Panc1 (cell line): ENCODE measurements at regions not wholly inside any gene's neighbourhood (a gene's known extent, or its start where the extent isn't known, plus 50 kb on each side); places are given as distances from the start of the nearest gene placed in this dataset.

Source experiments
- ATAC-seq: fragments of 200-7000 bp; cut with Tn5 transposase; 2 replicates; pipeline ENCODE4 v1.9.1; 2020; ENCODE audit warnings: mild to moderate bottlenecking, moderate library complexity
- BruUV-seq: library from RNA; stranded (reverse); fragments of 400-500 nt; replicated peaks from 2 replicates; lab custom pipeline; 2021; lab: Mats Ljungman, UMichigan
- CTCF ChIA-PET: fragments of 300-600 bp; sonication (Branson Sonifier 250); formaldehyde crosslinking; loops from one replicate; lab custom pipeline; 2022; ENCODE audit warnings: antibody characterized with exemption; lab: Charles Lee
- POLR2A ChIA-PET: fragments of 300-600 bp; sonication (Branson Sonifier 250); formaldehyde crosslinking; loops from one replicate; lab custom pipeline; 2022; ENCODE audit warnings: antibody characterized with exemption; lab: Charles Lee
- DNase-seq: peaks from one replicate; pipeline ENCODE4 v3.0.0-alpha.2; 2010; ENCODE audit warnings: low read depth, low spot score
- H3K27ac ChIP-seq: 2 replicates; pipeline ENCODE4 v1.5.1; 2011; ENCODE audit warnings: mild to moderate bottlenecking, low read length, inconsistent platforms
- H3K27me3 ChIP-seq: fragments of 200-500 bp; sonication (Bioruptor generic); 2 replicates; pipeline ENCODE4 v1.6.0; 2014; ENCODE audit warnings: low read length, inconsistent platforms; ENCODE audit not compliant: control insufficient read depth, insufficient read depth
- H3K36me3 ChIP-seq: fragments of 200-500 bp; sonication (Bioruptor generic); 2 replicates; pipeline ENCODE4 v1.5.1; 2014; ENCODE audit warnings: inconsistent platforms, mild to moderate bottlenecking, low read length, moderate library complexity; ENCODE audit not compliant: control insufficient read depth, insufficient read depth
- H3K4me1 ChIP-seq: 2 replicates; pipeline ENCODE4 v1.5.1; 2011; ENCODE audit warnings: inconsistent platforms, mild to moderate bottlenecking, low read length, moderate library complexity; ENCODE audit not compliant: control insufficient read depth, insufficient read depth
- H3K4me3 ChIP-seq, 2 experiments: 2 replicates each; pipeline ENCODE4 v1.5.1; 2011 to 2012; ENCODE audit warnings: low read depth in 2 of 2, low read length in 2 of 2, mild to moderate bottlenecking in 2 of 2, inconsistent platforms in 1 of 2, moderate library complexity in 1 of 2
- H3K9me3 ChIP-seq: fragments of 200-500 bp; sonication (Bioruptor generic); 2 replicates; pipeline ENCODE4 v1.5.1; 2014; ENCODE audit warnings: low read depth, mild to moderate bottlenecking, inconsistent platforms, low read length, moderate library complexity; ENCODE audit not compliant: control insufficient read depth, insufficient read depth
- POLR2AphosphoS5 ChIP-seq: IDR thresholded peaks from 2 replicates; pipeline ENCODE4 v1.6.1; 2012; ENCODE audit warnings: mild to moderate bottlenecking, low read depth, low read length, moderate library complexity
- SIN3A ChIP-seq: IDR thresholded peaks from 2 replicates; pipeline ENCODE4 v1.6.1; 2012; ENCODE audit warnings: low read depth, mild to moderate bottlenecking, low read length, moderate library complexity, borderline replicate concordance; ENCODE audit not compliant: insufficient read depth
- TCF7L2 ChIP-seq: IDR thresholded peaks from 2 replicates; pipeline ENCODE4 v1.6.1; 2011; ENCODE audit warnings: mild to moderate bottlenecking, low read depth, low read length, inconsistent platforms
- in situ Hi-C: cut with HindIII; loops from 2 replicates; pipeline ENCODE4 v1.10.0; 2016; ENCODE audit warnings: low sequenced_read_pairs, low pct_unique_long_range_greater_than_20kb
- intact Hi-C: fragments of 100-400 bp; cut with micrococcal nuclease; formaldehyde crosslinking; loops from one replicate; pipeline ENCODE4 v1.10.0; 2022; ENCODE audit not compliant: unreplicated experiment
- TF ChIP-seq, protein P1 (sequence below): fragments of 450-650 bp; IDR thresholded peaks from 2 replicates; pipeline ENCODE4 v1.5.1; 2017; ENCODE audit warnings: mild to moderate bottlenecking
- TF ChIP-seq, protein P2 (sequence below), 2 experiments: IDR thresholded peaks; 2 replicates each; pipeline ENCODE4 v1.6.1; 2011 to 2012; ENCODE audit warnings: low read depth in 2 of 2, control low read depth in 1 of 2, low read length in 1 of 2, mild to moderate bottlenecking in 1 of 2, moderate library complexity in 1 of 2; ENCODE audit not compliant: insufficient read depth in 1 of 2

DNA sequence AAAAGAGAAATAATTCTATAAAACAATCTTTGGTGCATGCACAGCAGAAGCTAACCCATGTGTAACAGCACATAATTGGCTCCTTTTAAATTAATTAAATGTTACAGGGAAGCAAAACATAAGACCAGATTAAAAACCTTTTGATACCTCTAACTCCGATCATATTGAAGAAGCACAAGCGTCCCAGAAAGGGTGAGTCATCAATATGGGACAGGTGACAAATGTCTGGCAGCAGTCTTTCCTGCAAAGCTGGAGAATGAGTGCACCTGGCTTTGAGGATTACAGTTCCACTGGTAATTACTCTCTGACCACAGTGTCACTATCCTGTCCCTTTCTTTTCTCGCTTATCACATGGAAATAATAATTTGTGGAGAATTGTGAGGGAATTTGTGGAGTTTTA, 94.6 kb downstream of the FAM9B start:
- ATAC-seq (no peak), DNase-seq (no peak)
- intact Hi-C loops = no loop called here
- in situ Hi-C loops = no loop called here
- H3K27me3 ChIP-seq = no peaks in the 10 kb centered on the region
- no TSS peak for BruUV-seq
- H3K36me3 ChIP-seq = no peaks in the 10 kb centered on the region
- H3K4me3 ChIP-seq = no peak overlapping the region
- H3K27ac ChIP-seq = no peak overlapping the region
- no peaks in the 10 kb centered on the region for H3K4me1 ChIP-seq
- ChIA-PET CTCF (no interaction called here), POLR2A (no interaction called here)
- TF ChIP-seq POLR2AphosphoS5 (no peak), TCF7L2 (no peak), SIN3A (no peak)
- TF ChIP-seq, protein P1, sequence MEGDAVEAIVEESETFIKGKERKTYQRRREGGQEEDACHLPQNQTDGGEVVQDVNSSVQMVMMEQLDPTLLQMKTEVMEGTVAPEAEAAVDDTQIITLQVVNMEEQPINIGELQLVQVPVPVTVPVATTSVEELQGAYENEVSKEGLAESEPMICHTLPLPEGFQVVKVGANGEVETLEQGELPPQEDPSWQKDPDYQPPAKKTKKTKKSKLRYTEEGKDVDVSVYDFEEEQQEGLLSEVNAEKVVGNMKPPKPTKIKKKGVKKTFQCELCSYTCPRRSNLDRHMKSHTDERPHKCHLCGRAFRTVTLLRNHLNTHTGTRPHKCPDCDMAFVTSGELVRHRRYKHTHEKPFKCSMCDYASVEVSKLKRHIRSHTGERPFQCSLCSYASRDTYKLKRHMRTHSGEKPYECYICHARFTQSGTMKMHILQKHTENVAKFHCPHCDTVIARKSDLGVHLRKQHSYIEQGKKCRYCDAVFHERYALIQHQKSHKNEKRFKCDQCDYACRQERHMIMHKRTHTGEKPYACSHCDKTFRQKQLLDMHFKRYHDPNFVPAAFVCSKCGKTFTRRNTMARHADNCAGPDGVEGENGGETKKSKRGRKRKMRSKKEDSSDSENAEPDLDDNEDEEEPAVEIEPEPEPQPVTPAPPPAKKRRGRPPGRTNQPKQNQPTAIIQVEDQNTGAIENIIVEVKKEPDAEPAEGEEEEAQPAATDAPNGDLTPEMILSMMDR = no peak
- TF ChIP-seq, protein P2, sequence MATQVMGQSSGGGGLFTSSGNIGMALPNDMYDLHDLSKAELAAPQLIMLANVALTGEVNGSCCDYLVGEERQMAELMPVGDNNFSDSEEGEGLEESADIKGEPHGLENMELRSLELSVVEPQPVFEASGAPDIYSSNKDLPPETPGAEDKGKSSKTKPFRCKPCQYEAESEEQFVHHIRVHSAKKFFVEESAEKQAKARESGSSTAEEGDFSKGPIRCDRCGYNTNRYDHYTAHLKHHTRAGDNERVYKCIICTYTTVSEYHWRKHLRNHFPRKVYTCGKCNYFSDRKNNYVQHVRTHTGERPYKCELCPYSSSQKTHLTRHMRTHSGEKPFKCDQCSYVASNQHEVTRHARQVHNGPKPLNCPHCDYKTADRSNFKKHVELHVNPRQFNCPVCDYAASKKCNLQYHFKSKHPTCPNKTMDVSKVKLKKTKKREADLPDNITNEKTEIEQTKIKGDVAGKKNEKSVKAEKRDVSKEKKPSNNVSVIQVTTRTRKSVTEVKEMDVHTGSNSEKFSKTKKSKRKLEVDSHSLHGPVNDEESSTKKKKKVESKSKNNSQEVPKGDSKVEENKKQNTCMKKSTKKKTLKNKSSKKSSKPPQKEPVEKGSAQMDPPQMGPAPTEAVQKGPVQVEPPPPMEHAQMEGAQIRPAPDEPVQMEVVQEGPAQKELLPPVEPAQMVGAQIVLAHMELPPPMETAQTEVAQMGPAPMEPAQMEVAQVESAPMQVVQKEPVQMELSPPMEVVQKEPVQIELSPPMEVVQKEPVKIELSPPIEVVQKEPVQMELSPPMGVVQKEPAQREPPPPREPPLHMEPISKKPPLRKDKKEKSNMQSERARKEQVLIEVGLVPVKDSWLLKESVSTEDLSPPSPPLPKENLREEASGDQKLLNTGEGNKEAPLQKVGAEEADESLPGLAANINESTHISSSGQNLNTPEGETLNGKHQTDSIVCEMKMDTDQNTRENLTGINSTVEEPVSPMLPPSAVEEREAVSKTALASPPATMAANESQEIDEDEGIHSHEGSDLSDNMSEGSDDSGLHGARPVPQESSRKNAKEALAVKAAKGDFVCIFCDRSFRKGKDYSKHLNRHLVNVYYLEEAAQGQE (IDR thresholded peaks at IDR 0.05; ENCODE audit: insufficient read depth in 1 of 2, low read depth in 2 of 2, low read length in 1 of 2) = no peak
- H3K9me3 ChIP-seq = no peaks in the 10 kb centered on the region

DNA sequence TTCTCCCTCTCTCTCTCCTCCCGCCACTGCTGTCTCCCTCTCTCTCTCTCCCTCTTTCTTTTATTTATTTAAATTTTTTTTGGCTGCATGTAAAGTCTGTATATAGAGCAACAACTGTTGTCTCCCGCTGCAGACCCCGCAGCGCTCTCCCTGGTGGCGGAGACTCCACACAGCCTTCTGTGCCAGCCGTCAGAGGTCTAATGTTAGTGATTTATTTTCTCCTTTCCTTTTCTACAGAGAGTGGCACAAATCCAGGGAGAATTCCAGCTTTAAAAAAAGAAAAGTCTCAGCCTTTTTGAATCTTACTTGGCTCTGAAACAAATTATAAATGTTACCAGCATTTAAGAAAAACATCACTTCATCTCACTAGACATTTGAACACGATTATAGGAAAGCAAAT, 106.2 kb downstream of the FAM9B start:
- no TSS peak for BruUV-seq
- in situ Hi-C loops = no loop called here
- no peak for ATAC-seq

More for the DNA sequence above, 106.2 kb downstream of the FAM9B start:
- ChIA-PET POLR2A (no interaction called here), CTCF (no interaction called here)
- DNase-seq = no peak
- no peak overlapping the region for H3K27ac ChIP-seq
- H3K36me3 ChIP-seq = no peaks in the 10 kb centered on the region
- H3K4me3 ChIP-seq = no peak overlapping the region
- H3K9me3 ChIP-seq = no peaks in the 10 kb centered on the region
- TF ChIP-seq SIN3A = no peak
- TF ChIP-seq, protein P1 = no peak
- TF ChIP-seq POLR2AphosphoS5 = no peak
- no peak for TF ChIP-seq TCF7L2
- TF ChIP-seq, protein P2 (IDR thresholded peaks at IDR 0.05; ENCODE audit: insufficient read depth in 1 of 2, low read depth in 2 of 2, low read length in 1 of 2) = no peak
- H3K27me3 ChIP-seq = no peaks in the 10 kb centered on the region
- intact Hi-C loops = no loop called here
- no peaks in the 10 kb centered on the region for H3K4me1 ChIP-seq
